Osteoblast (primary cell): ENCODE measurements at regions not wholly inside any gene's neighbourhood (a gene's known extent, or its start where the extent isn't known, plus 50 kb on each side); places are given as distances from the start of the nearest gene placed in this dataset.

Experiments
- DNase-seq: peaks from one replicate; pipeline ENCODE4 v3.0.0; 2011; ENCODE audit warnings: low spot score, mixed read lengths; ENCODE audit not compliant: insufficient read length; ENCODE audit errors: missing footprints
- H2AFZ ChIP-seq: 2 replicates; pipeline ENCODE4 v1.6.0; 2011; ENCODE audit warnings: mild to moderate bottlenecking, low read length
- H3K27ac ChIP-seq: 2 replicates; pipeline ENCODE4 v1.5.1; 2011; ENCODE audit warnings: mild to moderate bottlenecking, low read depth, low read length, moderate library complexity
- H3K27me3 ChIP-seq: 2 replicates; pipeline ENCODE4 v1.6.0; 2012; ENCODE audit warnings: mild to moderate bottlenecking, control low read depth, inconsistent platforms, low read length, moderate library complexity; ENCODE audit not compliant: insufficient read depth
- H3K36me3 ChIP-seq: 2 replicates; pipeline ENCODE4 v1.5.1; 2011; ENCODE audit warnings: mild to moderate bottlenecking, low read length, control low read depth, moderate library complexity; ENCODE audit not compliant: insufficient read depth
- H3K4me1 ChIP-seq: 2 replicates; pipeline ENCODE4 v1.5.1; 2011; ENCODE audit warnings: mild to moderate bottlenecking, low read length, control low read depth, moderate library complexity; ENCODE audit not compliant: insufficient read depth
- H3K4me2 ChIP-seq: 2 replicates; pipeline ENCODE4 v1.6.0; 2011; ENCODE audit warnings: mild to moderate bottlenecking, low read length; ENCODE audit not compliant: insufficient read depth
- H3K4me3 ChIP-seq: fragments of 200-600 bp; sonication (generic); 3 replicates; pipeline ENCODE4 v1.5.1; 2012; ENCODE audit warnings: mild to moderate bottlenecking, low read length, inconsistent platforms; ENCODE audit not compliant: insufficient read depth
- H3K79me2 ChIP-seq: 2 replicates; pipeline ENCODE4 v1.6.0; 2012; ENCODE audit warnings: mild to moderate bottlenecking, low read length, control low read depth, inconsistent platforms; ENCODE audit not compliant: insufficient read depth
- H3K9me3 ChIP-seq: 2 replicates; pipeline ENCODE4 v1.5.1; 2011; ENCODE audit warnings: low read depth, low read length, control low read depth
- H4K20me1 ChIP-seq: 2 replicates; pipeline ENCODE4 v1.6.0; 2012; ENCODE audit warnings: mild to moderate bottlenecking, low read length, control low read depth; ENCODE audit not compliant: insufficient read depth
- TF ChIP-seq, protein P1 (sequence below): IDR thresholded peaks from 2 replicates; pipeline ENCODE4 v1.5.1; 2011; ENCODE audit warnings: mild to moderate bottlenecking, low read depth, low read length, moderate library complexity; ENCODE audit errors: extremely low read depth

GRCh38 chr17:72311004-72311403, 190.2 kb downstream of the SOX9 start:
- H3K27ac ChIP-seq: no peak overlapping the region
- no peak overlapping the region for H2AFZ ChIP-seq
- H3K27me3 ChIP-seq: peaks cover 23% of the 10 kb centered on the region
- H3K4me3 ChIP-seq: no peak overlapping the region
- no peaks in the 10 kb centered on the region for H3K9me3 ChIP-seq
- H3K4me2 ChIP-seq: no peak overlapping the region
- TF ChIP-seq, protein P1, sequence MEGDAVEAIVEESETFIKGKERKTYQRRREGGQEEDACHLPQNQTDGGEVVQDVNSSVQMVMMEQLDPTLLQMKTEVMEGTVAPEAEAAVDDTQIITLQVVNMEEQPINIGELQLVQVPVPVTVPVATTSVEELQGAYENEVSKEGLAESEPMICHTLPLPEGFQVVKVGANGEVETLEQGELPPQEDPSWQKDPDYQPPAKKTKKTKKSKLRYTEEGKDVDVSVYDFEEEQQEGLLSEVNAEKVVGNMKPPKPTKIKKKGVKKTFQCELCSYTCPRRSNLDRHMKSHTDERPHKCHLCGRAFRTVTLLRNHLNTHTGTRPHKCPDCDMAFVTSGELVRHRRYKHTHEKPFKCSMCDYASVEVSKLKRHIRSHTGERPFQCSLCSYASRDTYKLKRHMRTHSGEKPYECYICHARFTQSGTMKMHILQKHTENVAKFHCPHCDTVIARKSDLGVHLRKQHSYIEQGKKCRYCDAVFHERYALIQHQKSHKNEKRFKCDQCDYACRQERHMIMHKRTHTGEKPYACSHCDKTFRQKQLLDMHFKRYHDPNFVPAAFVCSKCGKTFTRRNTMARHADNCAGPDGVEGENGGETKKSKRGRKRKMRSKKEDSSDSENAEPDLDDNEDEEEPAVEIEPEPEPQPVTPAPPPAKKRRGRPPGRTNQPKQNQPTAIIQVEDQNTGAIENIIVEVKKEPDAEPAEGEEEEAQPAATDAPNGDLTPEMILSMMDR: no peak
- no peaks in the 10 kb centered on the region for H4K20me1 ChIP-seq
- H3K4me1 ChIP-seq: peaks cover under 1% of the 10 kb centered on the region
- no peaks in the 10 kb centered on the region for H3K36me3 ChIP-seq
- no peaks in the 10 kb centered on the region for H3K79me2 ChIP-seq
- no peak for DNase-seq

- H2AFZ ChIP-seq: no peak overlapping the region
- H3K4me3 ChIP-seq: no peak overlapping the region
- no peak overlapping the region for H3K4me2 ChIP-seq
- H3K27me3 ChIP-seq: peaks cover 31% of the 10 kb centered on the region
- no peaks in the 10 kb centered on the region for H3K36me3 ChIP-seq
- no peaks in the 10 kb centered on the region for H4K20me1 ChIP-seq
- peaks cover 3% of the 10 kb centered on the region for H3K4me1 ChIP-seq
- H3K27ac ChIP-seq: no peak overlapping the region
- DNase-seq: no peak
- no peaks in the 10 kb centered on the region for H3K79me2 ChIP-seq
- no peaks in the 10 kb centered on the region for H3K9me3 ChIP-seq
- TF ChIP-seq, protein P1: no peak
Measured at GRCh38 chr17:72315122-72315913, 194.5 kb downstream of the SOX9 start.

DNA sequence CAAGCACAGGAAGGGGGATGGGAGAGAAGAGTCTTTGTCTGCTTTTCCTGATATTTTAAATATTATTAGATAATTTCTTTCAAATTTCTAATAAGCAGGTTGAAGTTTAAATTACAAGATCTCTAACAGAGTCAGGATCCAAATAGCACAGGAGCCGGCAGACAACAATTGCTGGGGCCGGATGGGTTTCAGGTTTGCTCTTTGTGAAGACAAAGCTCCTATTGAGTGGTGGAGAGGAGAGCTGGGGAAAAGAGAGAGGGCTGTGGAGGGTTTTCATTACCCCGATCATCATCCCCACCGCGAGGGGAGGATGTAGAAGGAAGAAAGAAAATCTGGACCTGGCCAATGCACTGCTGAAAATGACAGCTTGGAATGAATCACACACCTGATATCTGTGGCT, 197.3 kb downstream of the SOX9 start:
- Histone ChIP-seq H3K4me2 (no peak overlapping the region), H3K4me1 (peaks cover 3% of the 10 kb centered on the region), H3K36me3 (no peaks in the 10 kb centered on the region), H3K4me3 (no peak overlapping the region), H4K20me1 (no peaks in the 10 kb centered on the region), H3K27me3 (peaks cover 38% of the 10 kb centered on the region), H3K9me3 (no peaks in the 10 kb centered on the region), H3K79me2 (no peaks in the 10 kb centered on the region), H3K27ac (no peak overlapping the region), H2AFZ (no peak overlapping the region)
- no peak for DNase-seq
- TF ChIP-seq, protein P1: no peak

DNA sequence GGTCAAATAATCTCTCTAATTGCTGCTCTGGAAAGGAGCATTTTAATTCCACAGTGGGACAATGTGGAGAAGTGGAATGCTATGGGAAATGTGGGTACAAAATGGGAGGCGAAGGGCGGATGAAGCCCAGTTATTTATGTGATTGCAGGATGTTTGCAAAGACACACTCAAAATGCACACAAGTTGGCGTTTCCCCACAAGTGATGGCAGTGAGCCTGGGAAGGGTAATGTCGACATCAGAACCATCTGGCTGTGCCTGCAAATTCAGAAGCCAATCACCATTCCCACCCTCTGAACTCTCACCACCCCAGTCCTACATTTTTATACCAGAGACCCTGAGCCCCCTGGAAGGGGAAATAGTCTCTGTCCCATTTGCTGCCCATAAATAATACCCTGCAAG, 201.1 kb downstream of the SOX9 start:
- DNase-seq: no peak
- Histone ChIP-seq H2AFZ (no peak overlapping the region), H3K36me3 (no peaks in the 10 kb centered on the region), H3K4me3 (no peak overlapping the region), H3K27me3 (peaks cover 21% of the 10 kb centered on the region), H3K79me2 (no peaks in the 10 kb centered on the region), H3K9me3 (peaks cover 2% of the 10 kb centered on the region), H4K20me1 (no peaks in the 10 kb centered on the region), H3K4me2 (no peak overlapping the region), H3K4me1 (peaks cover 3% of the 10 kb centered on the region), H3K27ac (no peak overlapping the region)
- TF ChIP-seq, protein P1: no peak
